ENCODE measurements at regions not wholly inside any gene's neighbourhood (a gene's known extent, or its start where the extent isn't known, plus 50 kb on each side); places are given as distances from the start of the nearest gene placed in this dataset.

DNA sequence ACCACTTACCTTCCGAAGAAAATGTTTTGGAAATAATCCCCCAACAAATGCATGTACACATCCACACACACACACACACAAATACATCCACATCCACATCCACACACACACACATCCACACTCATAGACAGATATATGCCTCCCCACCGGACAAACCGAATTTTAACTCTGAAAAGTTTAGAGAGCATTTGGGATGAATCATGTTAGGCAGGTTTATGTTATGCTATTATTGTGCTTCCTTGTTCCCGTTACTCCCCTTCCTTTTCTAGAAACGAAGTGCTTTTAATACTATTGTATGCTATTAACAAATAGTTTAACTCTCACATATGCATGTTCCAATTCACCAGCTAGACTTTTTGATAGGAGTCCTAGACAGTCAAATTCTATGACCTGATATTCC is 91.5 kb downstream of the FAS start:
- TF ChIP-seq FOXP2 (optimal IDR thresholded peaks at IDR 0.05; ENCODE audit: borderline replicate concordance, extremely low read depth, extremely low read length, insufficient read depth) (no peak), POLR2AphosphoS5 (IDR thresholded peaks at IDR 0.05; ENCODE audit: low read depth, low read length) (no peak), SIN3A (IDR thresholded peaks at IDR 0.05; ENCODE audit: borderline replicate concordance, insufficient read depth, low read length) (no peak), TAF1 (IDR thresholded peaks at IDR 0.05; ENCODE audit: borderline replicate concordance, insufficient read depth, low read length) (no peak)
- TF ChIP-seq, protein P1, sequence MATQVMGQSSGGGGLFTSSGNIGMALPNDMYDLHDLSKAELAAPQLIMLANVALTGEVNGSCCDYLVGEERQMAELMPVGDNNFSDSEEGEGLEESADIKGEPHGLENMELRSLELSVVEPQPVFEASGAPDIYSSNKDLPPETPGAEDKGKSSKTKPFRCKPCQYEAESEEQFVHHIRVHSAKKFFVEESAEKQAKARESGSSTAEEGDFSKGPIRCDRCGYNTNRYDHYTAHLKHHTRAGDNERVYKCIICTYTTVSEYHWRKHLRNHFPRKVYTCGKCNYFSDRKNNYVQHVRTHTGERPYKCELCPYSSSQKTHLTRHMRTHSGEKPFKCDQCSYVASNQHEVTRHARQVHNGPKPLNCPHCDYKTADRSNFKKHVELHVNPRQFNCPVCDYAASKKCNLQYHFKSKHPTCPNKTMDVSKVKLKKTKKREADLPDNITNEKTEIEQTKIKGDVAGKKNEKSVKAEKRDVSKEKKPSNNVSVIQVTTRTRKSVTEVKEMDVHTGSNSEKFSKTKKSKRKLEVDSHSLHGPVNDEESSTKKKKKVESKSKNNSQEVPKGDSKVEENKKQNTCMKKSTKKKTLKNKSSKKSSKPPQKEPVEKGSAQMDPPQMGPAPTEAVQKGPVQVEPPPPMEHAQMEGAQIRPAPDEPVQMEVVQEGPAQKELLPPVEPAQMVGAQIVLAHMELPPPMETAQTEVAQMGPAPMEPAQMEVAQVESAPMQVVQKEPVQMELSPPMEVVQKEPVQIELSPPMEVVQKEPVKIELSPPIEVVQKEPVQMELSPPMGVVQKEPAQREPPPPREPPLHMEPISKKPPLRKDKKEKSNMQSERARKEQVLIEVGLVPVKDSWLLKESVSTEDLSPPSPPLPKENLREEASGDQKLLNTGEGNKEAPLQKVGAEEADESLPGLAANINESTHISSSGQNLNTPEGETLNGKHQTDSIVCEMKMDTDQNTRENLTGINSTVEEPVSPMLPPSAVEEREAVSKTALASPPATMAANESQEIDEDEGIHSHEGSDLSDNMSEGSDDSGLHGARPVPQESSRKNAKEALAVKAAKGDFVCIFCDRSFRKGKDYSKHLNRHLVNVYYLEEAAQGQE (IDR thresholded peaks at IDR 0.05; ENCODE audit: insufficient read depth in 1 of 2, low read depth in 2 of 2, low read length in 2 of 2): no peak

GRCh38 chr10:89080660-89081059 is 90.1 kb downstream of the FAS start:
- TF ChIP-seq, protein P1 (IDR thresholded peaks at IDR 0.05; ENCODE audit: insufficient read depth in 1 of 2, low read depth in 2 of 2, low read length in 2 of 2): no peak
- no peak for TF ChIP-seq FOXP2 (optimal IDR thresholded peaks at IDR 0.05; ENCODE audit: borderline replicate concordance, extremely low read depth, extremely low read length, insufficient read depth)
- TF ChIP-seq TAF1 (IDR thresholded peaks at IDR 0.05; ENCODE audit: borderline replicate concordance, insufficient read depth, low read length): no peak
- no peak for TF ChIP-seq SIN3A (IDR thresholded peaks at IDR 0.05; ENCODE audit: borderline replicate concordance, insufficient read depth, low read length)

GRCh38 chr10:89079961-89080360 is 89.4 kb downstream of the FAS start:
- TF ChIP-seq POLR2AphosphoS5 (IDR thresholded peaks at IDR 0.05; ENCODE audit: low read depth, low read length) (no peak), FOXP2 (optimal IDR thresholded peaks at IDR 0.05; ENCODE audit: borderline replicate concordance, extremely low read depth, extremely low read length, insufficient read depth) (no peak)
- TF ChIP-seq, protein P1 (IDR thresholded peaks at IDR 0.05; ENCODE audit: insufficient read depth in 1 of 2, low read depth in 2 of 2, low read length in 2 of 2): no peak

DNA sequence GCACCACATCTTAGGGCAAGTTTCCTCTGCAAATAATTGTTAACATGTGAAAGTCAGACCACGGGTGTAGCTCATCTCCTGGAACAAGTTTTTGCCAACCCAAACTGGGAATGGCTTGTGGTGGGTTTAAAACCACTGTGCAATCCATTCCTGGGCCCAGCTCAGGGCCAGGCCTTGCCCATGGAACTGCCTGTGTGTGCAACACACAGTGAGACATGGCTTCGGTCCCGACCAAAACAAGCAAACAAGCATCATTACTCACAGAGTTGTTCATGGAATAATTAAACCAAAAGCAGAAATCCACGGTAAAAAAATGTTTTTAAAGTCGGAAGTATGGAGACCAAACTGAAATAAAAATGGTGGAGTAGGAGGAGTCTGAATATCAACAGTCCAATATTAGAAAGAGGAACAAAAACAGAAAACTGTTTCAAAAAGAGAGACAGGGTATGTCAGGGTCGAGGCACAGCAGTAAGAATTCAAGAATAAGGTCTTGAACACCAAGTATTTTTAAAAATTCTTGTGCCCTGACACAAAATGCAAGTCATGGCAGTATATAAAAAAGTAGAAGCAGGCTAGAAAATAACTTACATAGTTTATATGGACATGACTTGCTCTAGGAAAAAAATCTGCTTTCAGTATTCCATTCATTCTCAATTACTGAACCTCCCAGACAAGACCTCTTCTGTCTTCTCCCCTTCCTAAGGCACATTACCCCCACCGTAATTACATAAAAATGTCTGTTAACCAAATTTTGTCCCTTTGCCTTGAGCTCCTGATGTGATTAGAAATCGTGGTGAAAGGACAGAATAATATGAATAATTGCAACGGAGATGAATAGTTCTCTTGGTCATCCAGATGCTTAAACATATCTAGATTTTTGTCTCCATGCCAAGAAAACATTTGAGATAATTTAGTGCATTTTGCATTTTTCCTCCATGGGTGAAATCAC is 88.4 kb downstream of the FAS start:
- TF ChIP-seq, protein P1 (IDR thresholded peaks at IDR 0.05; ENCODE audit: insufficient read depth in 1 of 2, low read depth in 2 of 2, low read length in 2 of 2): no peak

DNA sequence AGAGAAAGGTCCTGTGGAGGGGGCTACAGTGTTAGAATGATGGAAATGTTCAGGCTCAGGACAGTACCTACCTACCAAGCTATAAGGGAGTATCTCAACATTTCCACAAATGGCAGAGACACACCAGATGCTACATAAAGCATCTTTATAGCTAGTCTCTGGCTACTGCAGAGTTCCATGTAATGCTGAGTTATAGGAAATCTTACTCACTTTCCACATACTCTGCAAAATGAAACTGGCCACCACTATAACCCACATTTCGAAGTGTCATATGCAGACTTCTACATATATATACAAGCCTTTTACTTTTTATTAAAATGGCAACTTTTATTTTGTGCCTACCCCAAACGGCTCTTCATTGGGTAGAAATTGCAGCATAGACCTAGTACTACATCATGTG is 85.5 kb downstream of the FAS start:
- no peak for TF ChIP-seq SIN3A (IDR thresholded peaks at IDR 0.05; ENCODE audit: borderline replicate concordance, insufficient read depth, low read length)
- no peak for TF ChIP-seq FOXP2 (optimal IDR thresholded peaks at IDR 0.05; ENCODE audit: borderline replicate concordance, extremely low read depth, extremely low read length, insufficient read depth)
- TF ChIP-seq POLR2AphosphoS5 (IDR thresholded peaks at IDR 0.05; ENCODE audit: low read depth, low read length): no peak
- TF ChIP-seq TAF1 (IDR thresholded peaks at IDR 0.05; ENCODE audit: borderline replicate concordance, insufficient read depth, low read length): no peak
- TF ChIP-seq, protein P1 (IDR thresholded peaks at IDR 0.05; ENCODE audit: insufficient read depth in 1 of 2, low read depth in 2 of 2, low read length in 2 of 2): no peak

Measured in PFSK-1 (cell line).